Fibroblast of pulmonary artery (primary cell): ENCODE measurements at regions not wholly inside any gene's neighbourhood (a gene's known extent, or its start where the extent isn't known, plus 50 kb on each side); places are given as distances from the start of the nearest gene placed in this dataset.

Experiments
- DNase-seq: peaks from one replicate; pipeline ENCODE4 v3.0.0-alpha.2; 2010; ENCODE audit warnings: low read depth
- H3K4me3 ChIP-seq: replicated peaks from 2 replicates; pipeline ENCODE4 v1.5.1; 2011; ENCODE audit warnings: low read depth, mild to moderate bottlenecking, control low read depth, low read length, moderate library complexity
- CTCF ChIP-seq: IDR thresholded peaks from 2 replicates; pipeline ENCODE4 v1.5.1; 2011; ENCODE audit warnings: mild to moderate bottlenecking, control low read depth, low read length, inconsistent platforms; ENCODE audit errors: missing control alignments

- no peak overlapping the region for H3K4me3 ChIP-seq
- TF ChIP-seq CTCF, result no peak
- no peak for DNase-seq
These were observed 509.8 kb upstream of the SMIM21 start for GRCh38 chr18:75937306-75937705.

- H3K4me3 ChIP-seq, result no peak overlapping the region
- DNase-seq, result no peak
- TF ChIP-seq CTCF, result no peak
These were observed 509.4 kb upstream of the SMIM21 start for GRCh38 chr18:75936862-75937261.

GRCh38 chr18:75931079-75931478 lies 503.6 kb upstream of the SMIM21 start:
- no peak for DNase-seq
- H3K4me3 ChIP-seq, result no peak overlapping the region
- no peak for TF ChIP-seq CTCF

- DNase-seq, result no peak
- no peak overlapping the region for H3K4me3 ChIP-seq
- no peak for TF ChIP-seq CTCF
These were observed 501.2 kb upstream of the SMIM21 start for GRCh38 chr18:75928706-75929105.

- TF ChIP-seq CTCF, result no peak
- no peak for DNase-seq
- no peak overlapping the region for H3K4me3 ChIP-seq
These were observed 500.3 kb upstream of the SMIM21 start for GRCh38 chr18:75927791-75928190.

- DNase-seq, result no peak
- no peak overlapping the region for H3K4me3 ChIP-seq
- TF ChIP-seq CTCF, result no peak
These were observed 499.3 kb upstream of the SMIM21 start for GRCh38 chr18:75926811-75927210.

- H3K4me3 ChIP-seq, result no peak overlapping the region
- DNase-seq, result peak; percentile 17
- TF ChIP-seq CTCF, result no peak
These were observed 495.7 kb upstream of the SMIM21 start for GRCh38 chr18:75923169-75923568.
